HUDEP-2 (cell line): ENCODE measurements at regions not wholly inside any gene's neighbourhood (a gene's known extent, or its start where the extent isn't known, plus 50 kb on each side); places are given as distances from the start of the nearest gene placed in this dataset.

Experiments used
- DNase-seq, 76 experiments: peaks; one replicate each; lab custom pipeline; 2025; ENCODE audit not compliant: unreplicated experiment in 76 of 76; lab: John Stamatoyannopoulos, UW

DNA sequence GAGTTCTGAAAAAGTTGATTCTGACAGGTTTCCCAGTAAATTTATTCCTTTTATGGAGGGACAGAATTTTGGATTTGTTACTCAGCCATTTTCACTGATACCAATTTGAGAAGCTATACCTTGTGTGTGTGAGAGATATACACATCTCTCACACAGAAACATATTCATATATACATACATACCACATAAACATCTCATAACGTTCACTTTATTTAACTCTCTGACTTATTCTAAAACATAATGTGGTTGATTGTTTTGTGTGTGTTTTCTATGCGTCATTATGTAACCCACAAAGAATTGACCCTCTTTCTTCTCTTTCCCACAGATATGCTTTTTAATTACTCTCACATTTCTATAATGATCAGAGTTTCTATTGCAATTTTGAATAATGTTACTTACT lies 570.8 kb upstream of the TLE4 start:
- no peak for DNase-seq

DNA sequence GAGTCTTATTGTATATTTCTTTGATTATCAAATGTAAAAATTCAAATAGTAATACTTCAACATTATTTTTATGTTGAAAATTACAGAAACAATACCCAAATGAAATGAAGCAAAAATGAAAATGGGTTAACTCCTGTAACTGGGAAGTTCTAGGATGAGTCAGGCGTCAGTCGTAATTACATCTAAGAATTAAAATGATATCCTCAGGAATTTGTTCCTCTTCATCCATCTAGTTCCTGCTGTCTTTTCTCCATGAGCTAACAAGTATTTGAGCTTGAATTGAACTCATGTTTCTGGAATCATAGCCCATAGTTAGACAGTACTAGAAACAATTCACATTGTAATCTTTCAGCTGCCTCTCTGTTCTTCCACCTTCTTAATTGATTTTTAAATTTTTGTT lies 568.3 kb upstream of the TLE4 start:
- DNase-seq = no peak

DNA sequence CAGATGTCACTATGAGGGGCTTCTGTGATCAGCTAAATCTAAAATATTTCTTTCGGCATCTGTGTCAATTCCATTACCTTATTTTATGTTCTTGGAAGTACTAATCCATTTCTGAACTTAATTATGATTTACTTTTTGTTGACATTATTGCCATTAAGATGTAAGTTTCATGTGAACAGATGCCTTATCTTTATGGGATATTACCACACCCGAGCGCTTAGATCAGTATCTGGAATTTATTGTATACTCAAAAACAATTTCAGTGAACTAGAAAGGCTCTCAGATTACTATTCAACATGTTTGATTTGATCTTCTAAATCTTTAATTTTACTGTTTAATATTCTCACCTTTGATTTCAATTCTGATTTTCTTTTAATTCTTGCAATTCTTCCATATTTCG lies 567.7 kb upstream of the TLE4 start:
- no peak for DNase-seq

DNA sequence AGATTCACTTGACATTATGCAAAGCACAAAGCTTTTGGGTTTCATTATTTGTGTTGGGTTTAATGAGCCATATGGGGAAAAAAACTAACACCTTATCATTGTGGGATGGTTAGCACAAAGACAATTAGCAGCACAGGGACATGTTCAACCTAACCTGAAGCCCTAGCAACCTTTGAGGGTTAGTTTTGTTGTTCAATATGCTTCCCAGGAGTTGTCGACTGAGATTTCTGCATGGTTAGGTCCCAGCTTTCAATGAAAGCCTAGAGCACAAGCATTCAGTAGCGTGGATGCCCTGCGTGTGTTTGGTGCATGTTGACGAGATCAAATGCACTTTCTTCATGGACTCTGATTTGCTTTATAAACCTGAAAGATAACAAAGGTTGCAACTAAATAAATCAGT lies 565.2 kb upstream of the TLE4 start:
- no peak for DNase-seq

DNA sequence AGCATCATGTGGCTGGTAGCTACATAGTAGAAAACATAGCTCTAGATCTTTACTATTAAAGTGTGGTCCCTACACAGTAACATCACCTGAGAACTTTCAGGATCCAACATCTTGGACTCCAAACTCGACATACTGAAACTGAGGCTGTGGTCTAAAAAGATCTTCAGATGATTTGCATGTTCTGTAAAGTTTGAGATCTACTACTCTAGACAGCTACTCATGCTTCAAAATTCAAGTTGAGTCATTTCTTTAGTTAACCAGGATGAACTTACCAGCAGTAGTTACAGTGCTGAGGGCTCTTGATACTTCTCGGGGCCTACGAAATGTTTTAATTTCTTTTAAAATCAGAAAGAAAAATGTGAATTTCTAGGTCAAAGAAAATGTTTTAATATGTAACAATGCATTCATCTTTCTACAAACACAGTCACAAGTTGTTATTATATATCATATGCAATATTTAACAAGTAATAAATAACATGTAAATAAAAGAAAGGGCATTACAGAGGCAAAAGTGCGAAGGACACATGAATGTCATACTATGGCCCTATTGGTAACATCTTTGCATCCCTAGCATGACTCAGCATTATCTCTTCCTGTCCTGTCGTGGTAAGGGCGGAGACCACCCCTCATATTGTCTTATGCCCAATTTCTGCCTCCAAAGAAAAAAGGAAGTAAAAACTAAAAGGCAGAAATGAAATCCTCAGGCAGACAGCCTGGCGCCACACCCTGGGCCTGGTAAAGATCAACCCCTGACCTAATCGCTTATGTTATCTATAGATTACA lies 563.9 kb upstream of the TLE4 start:
- no peak for DNase-seq

DNA sequence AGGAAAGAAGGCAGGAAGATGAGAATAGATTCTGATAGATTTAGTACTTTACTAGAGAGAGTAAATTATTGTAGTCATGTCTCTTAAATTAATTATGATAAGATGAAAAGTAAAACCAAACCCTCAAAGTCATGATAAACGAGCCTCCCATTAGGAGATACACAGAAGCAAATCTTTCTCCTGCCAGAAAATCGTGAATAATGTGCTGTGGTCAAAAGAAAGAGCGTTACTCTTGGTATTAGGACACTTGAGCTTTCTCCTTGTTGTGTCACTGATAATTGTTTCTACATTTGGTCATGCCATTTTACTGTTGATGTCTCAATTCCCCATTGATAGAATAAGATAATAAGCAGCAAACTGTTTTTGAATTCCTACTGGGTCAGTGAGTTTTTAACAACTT lies 562.8 kb upstream of the TLE4 start:
- no peak for DNase-seq

DNA sequence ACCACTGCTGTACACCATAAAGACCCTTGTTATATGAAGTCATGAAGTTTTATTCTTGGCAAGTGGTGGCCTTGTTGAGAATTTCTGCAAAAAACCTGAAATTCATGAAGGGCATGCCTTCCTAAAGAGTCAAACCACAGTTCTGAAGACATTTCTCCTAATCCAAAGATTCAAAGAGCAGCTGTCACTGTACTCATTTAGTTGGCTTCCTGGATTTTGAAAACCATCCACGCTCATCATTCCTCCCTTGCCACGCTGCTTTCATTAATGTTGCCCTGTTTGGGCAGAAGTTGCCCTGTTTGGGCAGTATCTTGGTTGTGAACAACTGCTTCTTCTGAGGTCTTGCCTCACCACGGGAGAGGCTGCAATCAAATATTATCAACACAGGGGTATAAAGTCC lies 560.3 kb upstream of the TLE4 start:
- DNase-seq = no peak

DNA sequence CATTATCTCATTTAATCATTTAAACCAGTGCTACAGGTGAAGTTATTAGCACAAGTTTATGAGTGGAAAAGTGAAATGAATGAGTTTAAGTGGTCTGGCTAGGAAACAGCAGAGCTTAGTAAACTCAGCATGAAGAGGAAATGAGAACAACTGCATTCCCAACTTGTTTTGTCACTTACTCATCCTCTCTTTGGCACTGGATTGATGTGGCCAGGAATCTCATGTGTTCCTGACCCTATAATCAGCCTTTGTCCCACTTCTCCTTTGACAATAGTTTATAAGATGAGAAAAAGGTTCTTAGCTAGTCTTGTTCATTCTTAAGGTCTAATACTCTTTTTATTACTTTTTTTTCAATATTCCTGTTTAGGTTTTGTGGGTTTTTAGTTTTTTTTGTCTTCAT lies 559.2 kb upstream of the TLE4 start:
- DNase-seq = no peak

DNA sequence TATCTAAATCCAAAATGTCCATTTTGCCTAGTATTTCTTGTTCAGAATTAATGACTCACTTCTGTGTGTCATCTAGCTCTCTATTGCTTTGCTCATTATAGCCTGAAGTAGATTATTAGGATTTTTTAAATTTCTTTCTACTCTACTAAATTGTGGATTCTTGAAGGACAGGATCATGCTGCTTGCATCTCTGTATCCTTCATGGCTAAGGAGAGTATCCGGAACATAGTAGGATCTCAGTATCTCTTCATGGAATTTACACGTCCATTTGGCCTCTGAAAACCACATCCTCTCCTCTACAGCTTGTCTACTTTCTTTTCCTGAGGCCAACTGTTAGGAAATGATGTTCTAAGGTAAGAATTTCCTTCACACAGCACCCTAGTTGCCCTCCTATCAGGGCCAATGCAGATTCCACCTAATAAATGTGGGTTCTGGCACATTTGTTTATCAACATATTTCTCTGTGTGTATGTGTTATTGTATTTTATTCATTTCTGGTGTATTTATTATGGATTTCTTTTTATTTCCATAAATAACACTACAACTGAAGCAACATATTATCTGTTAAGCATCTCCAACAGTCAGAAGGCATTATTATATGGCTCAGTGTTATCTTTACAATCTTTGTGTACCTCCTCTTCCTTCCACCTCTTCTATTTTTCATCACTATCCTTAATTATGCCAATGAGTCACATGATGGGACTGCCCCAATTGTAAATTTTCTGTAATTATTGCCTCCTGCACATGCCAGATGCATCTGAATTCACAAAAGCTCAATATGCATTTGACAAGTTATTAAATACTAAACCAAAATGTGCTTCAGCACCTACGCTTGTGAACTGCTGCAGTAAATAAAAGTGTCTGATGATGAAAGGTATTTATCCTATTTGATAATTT lies 557.8 kb upstream of the TLE4 start:
- DNase-seq = no peak

DNA sequence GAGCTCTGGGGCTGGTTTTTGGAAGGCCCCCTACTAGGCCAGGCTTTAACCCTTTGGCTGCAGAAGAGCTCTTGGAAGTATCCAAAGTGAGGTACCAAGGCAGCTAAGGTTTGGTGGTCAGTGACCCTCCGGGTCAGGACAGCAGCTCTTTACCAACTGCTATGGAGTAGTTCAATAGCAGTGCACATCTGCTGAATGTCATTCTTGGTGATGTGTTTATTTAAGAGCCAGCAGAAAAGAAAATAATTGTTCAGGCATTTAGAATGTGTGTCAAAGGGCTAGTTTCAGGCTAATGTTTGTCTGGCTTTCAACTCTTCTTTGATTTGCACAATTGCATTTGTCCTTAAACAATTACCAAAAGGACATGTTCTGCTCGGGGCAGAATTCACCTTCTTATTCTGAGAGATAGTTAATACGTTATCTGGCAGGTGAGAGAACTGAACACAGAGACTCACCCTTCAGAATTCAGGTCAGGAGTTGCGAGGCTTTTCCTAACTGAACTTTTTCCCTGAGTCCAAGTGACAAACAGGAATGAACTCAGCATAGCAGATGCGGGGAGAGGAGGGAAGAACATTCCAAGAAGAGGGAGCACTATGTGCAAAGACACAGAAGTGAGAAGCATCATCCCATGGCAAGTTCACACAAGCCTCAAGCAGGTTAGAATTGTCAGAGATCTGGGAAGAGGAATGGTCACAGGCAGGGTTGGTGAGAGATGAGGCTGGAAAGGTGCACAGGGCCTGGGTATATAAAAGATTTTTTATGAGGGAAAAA lies 556.7 kb upstream of the TLE4 start:
- DNase-seq = no peak

DNA sequence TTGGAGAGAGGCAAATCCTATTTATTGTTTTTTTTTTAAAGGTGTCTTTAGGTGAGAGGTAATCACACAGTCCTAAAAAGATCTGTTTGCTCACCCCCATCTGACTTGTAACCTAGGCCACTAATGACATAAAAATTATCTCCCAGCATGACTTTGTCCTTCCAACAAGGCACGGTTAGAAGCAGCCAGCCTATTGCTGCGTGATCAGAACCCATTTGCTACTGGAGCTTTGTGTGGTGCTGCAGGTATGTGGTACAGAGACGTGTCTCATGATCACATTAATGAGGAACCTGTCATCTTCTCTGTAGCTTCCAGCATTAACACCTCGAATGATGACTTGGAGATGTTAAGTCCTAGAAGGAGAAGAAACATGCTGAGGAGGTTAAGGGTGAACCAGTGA lies 555.8 kb upstream of the TLE4 start:
- DNase-seq = no peak

DNA sequence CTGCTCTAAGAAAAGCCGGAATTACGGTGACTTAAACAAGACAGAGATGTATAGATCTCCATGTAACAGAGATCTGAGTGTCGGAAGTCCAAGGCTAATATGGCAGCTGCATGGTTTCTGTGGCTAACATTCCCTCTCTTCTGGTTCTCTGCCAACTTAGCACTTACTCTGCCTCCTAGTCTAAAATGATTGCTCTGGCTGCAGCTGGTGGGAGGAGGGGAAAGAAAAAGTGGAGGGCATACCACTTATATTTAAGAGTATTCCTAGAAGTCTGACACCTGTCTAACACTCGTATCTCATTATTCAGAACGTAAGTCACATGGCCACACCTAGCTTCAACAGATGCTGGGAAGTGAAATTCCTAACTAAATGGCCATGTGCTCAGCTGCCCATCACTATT lies 551.5 kb upstream of the TLE4 start:
- DNase-seq = no peak

DNA sequence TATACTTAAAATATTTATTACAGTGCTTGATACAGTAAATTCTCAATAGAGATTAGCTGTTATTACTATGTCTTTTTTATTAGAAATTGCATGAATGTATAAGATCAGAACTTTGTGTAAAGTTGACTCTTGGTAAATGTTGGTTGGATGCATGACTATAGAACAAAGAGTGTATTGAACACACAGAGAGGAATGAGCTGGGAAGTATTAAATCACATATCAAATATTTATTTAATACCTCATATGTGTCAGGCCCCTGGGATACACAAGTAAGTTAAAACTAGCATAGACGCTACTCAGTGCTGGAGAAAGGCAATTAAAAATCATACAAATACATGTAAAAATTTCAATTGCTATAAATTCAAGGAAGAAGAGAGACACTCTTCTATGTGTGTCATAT lies 550.7 kb upstream of the TLE4 start:
- no peak for DNase-seq

DNA sequence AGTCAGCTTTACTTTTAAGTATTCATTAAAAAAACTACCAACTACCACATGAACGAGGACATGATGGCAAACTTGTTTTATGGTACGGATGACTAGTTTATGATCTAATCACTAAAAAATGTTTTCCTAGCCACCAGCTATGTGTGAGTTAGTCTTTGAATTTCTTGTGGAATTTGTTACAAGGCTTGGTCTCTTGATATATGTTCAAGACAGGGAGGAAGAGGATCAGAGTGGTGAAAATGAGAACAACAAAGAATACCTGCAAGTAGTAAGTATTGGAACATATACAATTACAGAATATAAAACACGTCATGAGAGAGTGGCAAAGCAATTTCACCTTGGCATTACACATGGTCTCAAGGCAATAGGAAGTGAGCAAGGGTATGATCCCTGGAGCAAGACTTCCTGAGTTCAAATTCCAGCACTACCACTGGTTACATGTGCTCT lies 548.6 kb upstream of the TLE4 start:
- DNase-seq = no peak

DNA sequence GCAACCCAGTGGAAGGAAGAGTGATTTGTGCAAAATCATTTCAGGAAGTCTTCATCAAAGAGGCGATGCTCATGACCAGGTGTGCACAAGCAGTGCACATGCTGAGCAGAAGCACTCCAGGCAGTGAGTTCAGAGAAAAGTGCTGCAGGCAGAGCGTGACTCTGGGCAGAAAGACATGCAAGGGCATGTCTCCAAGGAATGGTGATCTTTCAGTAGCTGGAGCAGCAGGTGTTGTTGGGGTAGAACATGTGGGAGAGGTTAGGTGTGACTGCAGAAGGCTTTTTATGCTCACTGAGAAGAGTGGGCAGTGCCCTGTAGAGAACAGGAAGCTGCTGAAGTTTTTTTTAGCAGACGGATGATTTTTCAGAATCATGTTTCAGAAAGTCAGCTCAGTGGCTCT lies 545.4 kb upstream of the TLE4 start:
- no peak for DNase-seq

DNA sequence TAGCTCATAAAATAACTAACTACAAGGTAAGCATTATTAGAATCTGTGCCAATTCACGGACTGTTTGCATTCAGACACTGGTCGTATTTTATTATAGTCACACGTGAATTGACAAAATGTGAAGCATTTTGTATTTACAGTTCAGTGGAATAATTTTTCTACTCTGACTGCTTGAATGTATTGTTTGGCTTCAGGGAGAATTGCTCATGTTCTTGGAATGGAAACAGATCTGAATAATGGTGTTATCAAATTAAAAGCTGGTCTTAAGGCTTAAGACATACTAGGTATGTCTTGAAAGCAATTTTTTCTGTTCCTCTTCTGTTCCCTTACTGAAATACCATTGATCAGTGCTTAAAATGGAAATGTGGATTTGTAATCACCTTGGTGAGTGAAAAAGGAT lies 543.7 kb upstream of the TLE4 start:
- no peak for DNase-seq

DNA sequence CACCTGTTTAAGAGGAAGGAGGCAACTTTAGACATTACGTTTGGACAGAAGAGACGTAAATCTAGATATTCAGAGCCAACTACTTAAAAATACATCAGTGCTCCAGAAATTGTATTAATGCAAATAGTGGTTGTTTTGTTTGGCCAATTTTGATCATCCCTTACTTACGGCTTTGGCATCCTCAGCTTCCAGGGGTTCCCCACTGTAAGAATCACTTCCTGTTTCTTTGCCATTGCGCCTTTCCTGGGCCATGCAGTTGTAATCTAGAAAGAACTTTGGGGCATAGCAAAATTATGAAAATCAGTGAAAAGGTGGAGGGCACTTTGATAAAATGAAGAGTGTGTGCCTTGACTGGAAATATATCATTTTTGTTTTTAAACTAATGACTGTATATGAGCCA lies 537.2 kb upstream of the TLE4 start:
- no peak for DNase-seq

DNA sequence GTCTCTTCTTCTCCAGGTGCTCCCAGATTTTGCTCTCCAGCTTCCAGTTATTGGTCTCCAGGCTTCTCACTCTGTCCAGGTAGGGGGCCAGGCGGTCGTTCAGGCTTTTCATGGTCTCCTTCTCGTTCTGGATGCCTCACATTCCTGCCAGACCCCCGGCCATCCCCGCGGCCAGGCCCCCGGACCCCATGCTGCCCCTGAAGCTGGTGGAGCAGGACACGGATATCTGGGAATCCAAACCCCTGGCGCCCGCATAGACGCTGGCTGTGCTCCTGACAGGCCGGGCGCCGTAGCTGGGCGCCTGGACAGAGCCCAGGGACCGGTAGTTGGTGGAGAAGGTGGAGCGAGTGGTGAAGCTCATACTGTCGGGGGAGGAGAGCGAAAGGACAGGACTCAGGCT lies 534.4 kb upstream of the TLE4 start:
- no peak for DNase-seq

DNA sequence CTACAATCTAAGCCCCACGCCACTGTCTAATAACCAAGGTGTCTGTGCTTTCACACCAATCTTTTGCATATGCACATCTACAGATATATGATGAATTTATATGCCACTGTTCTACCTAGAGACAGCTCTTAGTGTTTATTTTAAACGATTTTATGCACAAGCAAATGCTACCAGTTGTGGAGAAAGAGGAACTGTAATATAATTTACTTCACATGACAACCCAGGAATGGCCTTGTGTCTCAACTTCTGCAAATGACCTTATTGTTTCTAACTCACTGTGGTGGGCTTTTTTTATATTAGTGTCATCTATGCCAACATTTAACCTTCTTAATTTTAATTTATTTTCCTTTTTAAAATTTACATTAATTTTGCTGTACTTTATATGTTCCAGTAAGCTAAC lies 531.1 kb upstream of the TLE4 start:
- no peak for DNase-seq

DNA sequence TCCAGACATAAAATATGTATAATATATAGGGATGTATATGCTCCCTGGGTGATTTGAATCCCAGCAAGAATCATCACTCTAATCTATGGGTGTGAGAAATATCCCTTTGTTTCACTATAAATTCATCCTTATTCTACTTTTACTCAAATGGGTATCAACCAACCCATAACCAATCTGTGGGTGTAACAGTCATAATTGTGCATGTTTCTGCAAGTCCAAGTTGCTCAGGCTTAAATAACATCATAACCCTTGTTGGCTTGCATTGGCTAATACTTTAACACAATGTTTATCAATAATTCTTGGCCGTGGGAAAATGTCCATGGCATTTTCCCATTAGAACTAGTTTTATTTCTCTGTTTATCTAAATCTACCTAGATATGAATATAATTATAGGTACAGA lies 530.5 kb upstream of the TLE4 start:
- no peak for DNase-seq

DNA sequence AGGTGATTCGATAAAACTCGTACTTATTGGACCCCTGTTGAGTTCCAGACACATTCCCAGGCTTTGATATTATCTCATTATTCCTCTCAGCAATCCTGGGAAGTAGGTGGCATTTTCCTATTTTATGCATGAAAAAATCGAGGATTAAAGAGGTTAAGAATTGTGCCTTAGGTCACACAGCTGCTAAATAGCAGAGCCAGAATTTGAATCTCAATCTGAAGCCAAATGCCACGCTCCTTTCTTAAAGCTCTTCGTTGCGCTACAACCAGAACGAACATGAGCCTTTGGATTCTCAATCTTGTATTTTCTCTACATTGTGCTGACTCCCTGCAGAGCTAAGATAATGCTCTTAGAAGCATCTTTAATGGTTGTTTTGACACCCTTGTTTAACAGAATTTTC lies 527.8 kb upstream of the TLE4 start:
- no peak for DNase-seq
